ENCODE measurements at regions not wholly inside any gene's neighbourhood (a gene's known extent, or its start where the extent isn't known, plus 50 kb on each side); places are given as distances from the start of the nearest gene placed in this dataset.
"Not testable (repeated sequence)": the region's sequence is repeated elsewhere in the genome, so short reads cannot be mapped to it uniquely, and the experiment has no call there.

GRCh38 chr16:6704306-6704930, 628.2 kb upstream of the RBFOX1 start:
- H3K27ac Mint-ChIP-seq: no peak overlapping the region
- H3K4me3 Mint-ChIP-seq: no peak overlapping the region
- H3K4me1 Mint-ChIP-seq: no peaks in the 10 kb centered on the region
- H3K9me3 Mint-ChIP-seq: peaks cover 10% of the 10 kb centered on the region
- H3K27me3 Mint-ChIP-seq: no peaks in the 10 kb centered on the region
- H3K36me3 Mint-ChIP-seq: no peaks in the 10 kb centered on the region

GRCh38 chr16:6701096-6701495, 631.5 kb upstream of the RBFOX1 start:
- Mint-ChIP-seq H3K4me1 (no peaks in the 10 kb centered on the region), H3K4me3 (no peak overlapping the region), H3K9me3 (peaks cover 11% of the 10 kb centered on the region), H3K27ac (no peak overlapping the region), H3K36me3 (no peaks in the 10 kb centered on the region), H3K27me3 (no peaks in the 10 kb centered on the region)

GRCh38 chr16:6698548-6698947, 634.1 kb upstream of the RBFOX1 start:
- Mint-ChIP-seq H3K4me1 (no peaks in the 10 kb centered on the region), H3K27ac (no peak overlapping the region), H3K27me3 (no peaks in the 10 kb centered on the region), H3K36me3 (no peaks in the 10 kb centered on the region), H3K4me3 (no peak overlapping the region), H3K9me3 (peaks cover 11% of the 10 kb centered on the region)

DNA sequence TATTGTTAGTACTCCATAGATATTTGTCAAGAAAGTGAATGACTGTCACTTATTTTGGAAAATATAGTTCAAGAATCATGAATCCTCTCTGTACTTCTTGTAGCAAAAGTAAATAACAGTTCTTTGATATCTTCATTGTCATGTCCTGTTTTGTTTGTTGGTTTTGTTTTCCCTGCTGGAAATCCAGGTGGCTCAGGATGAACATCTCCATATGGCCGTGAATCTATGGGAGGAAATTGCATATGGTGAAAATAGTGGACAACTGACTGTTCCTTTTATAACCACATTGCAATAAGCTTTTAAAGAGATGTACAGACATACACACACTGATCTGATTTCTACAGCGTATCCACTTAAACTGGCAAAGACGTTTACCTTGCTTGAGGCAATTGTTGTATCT, 637.0 kb upstream of the RBFOX1 start:
- Mint-ChIP-seq H3K9me3 (peaks cover 11% of the 10 kb centered on the region), H3K36me3 (no peaks in the 10 kb centered on the region), H3K4me1 (no peaks in the 10 kb centered on the region), H3K27ac (no peak overlapping the region), H3K4me3 (no peak overlapping the region), H3K27me3 (no peaks in the 10 kb centered on the region)

GRCh38 chr16:6694636-6695035, 638.0 kb upstream of the RBFOX1 start:
- Mint-ChIP-seq H3K36me3 (no peaks in the 10 kb centered on the region), H3K4me1 (no peaks in the 10 kb centered on the region), H3K27ac (no peak overlapping the region), H3K27me3 (no peaks in the 10 kb centered on the region), H3K4me3 (no peak overlapping the region), H3K9me3 (peaks cover 11% of the 10 kb centered on the region)

DNA sequence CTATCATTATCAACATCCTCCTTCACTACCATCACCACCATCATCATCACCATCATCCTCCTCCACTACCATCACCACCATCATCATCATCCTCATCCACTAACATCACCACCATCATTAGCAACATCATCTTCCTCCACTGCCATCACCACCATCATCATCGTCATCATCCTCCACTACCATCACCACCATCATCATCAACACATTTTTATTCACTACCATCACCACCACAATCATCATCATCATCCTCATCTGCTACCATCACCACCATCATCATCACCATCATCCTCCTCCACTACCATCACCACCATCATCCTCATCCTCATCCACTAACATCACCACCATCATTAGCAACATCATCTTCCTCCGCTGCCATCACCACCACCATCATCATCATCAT, 639.2 kb upstream of the RBFOX1 start:
- H3K36me3 Mint-ChIP-seq, H3K27ac Mint-ChIP-seq, H3K4me3 Mint-ChIP-seq, H3K27me3 Mint-ChIP-seq, H3K9me3 Mint-ChIP-seq, H3K4me1 Mint-ChIP-seq: not testable (repeated sequence)

- H3K36me3 Mint-ChIP-seq: no peaks in the 10 kb centered on the region
- H3K9me3 Mint-ChIP-seq: peaks cover 6% of the 10 kb centered on the region
- H3K4me1 Mint-ChIP-seq: no peaks in the 10 kb centered on the region
- H3K27me3 Mint-ChIP-seq: no peaks in the 10 kb centered on the region
- H3K27ac Mint-ChIP-seq: no peak overlapping the region
- H3K4me3 Mint-ChIP-seq: no peak overlapping the region
These were observed 639.8 kb upstream of the RBFOX1 start for GRCh38 chr16:6692874-6693273.

- Mint-ChIP-seq H3K27me3 (no peaks in the 10 kb centered on the region), H3K9me3 (peaks cover 8% of the 10 kb centered on the region), H3K4me3 (no peak overlapping the region), H3K36me3 (no peaks in the 10 kb centered on the region), H3K4me1 (no peaks in the 10 kb centered on the region), H3K27ac (no peak overlapping the region)
These were observed 641.9 kb upstream of the RBFOX1 start for GRCh38 chr16:6690741-6691140.

DNA sequence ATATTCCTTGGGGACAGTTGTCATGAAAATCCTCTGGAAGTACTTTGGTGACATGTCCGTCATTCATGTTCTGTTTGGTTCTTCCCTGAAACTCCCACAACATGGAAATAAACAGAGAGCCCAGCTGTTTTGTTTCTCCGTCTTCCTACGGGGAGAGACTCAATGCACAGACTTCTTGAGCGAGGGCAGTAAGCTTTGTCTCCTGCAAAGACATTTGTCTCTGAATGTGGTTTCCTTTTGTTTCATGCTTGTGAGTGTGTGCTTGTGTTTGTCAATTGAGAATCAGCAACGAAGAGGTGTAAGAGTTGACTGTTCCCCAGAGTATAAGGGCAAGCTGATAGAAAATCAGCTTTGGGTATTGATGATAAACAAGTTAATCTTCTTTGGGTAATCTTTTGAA, 643.0 kb upstream of the RBFOX1 start:
- H3K27ac Mint-ChIP-seq: no peak overlapping the region

DNA sequence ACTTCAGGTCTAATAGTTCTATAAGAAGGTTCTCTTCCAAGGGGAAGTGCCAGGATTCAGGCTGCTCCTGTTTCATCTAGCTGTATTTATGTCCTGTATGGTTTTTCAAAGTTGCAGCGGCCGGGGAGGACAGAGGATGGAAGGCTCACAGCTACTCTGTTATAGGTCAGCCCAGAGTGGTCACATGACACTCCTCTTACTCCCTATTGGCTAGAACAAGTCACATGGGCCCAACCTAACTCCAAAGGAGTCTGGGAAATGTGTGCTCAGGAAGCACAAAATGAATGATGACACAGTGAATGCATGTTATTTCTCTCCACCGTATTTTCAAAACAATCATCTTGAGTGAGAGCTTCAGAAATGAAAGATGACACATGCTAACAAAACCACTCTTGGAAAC, 645.1 kb upstream of the RBFOX1 start:
- H3K27me3 Mint-ChIP-seq: no peaks in the 10 kb centered on the region
- H3K4me1 Mint-ChIP-seq: no peaks in the 10 kb centered on the region
- peaks cover 8% of the 10 kb centered on the region for H3K9me3 Mint-ChIP-seq
- no peaks in the 10 kb centered on the region for H3K36me3 Mint-ChIP-seq
- no peak overlapping the region for H3K27ac Mint-ChIP-seq
- H3K4me3 Mint-ChIP-seq: no peak overlapping the region

More for the DNA sequence above, 643.0 kb upstream of the RBFOX1 start:
- Mint-ChIP-seq H3K4me1 (no peaks in the 10 kb centered on the region), H3K4me3 (no peak overlapping the region), H3K9me3 (peaks cover 8% of the 10 kb centered on the region), H3K27me3 (no peaks in the 10 kb centered on the region), H3K36me3 (no peaks in the 10 kb centered on the region)

DNA sequence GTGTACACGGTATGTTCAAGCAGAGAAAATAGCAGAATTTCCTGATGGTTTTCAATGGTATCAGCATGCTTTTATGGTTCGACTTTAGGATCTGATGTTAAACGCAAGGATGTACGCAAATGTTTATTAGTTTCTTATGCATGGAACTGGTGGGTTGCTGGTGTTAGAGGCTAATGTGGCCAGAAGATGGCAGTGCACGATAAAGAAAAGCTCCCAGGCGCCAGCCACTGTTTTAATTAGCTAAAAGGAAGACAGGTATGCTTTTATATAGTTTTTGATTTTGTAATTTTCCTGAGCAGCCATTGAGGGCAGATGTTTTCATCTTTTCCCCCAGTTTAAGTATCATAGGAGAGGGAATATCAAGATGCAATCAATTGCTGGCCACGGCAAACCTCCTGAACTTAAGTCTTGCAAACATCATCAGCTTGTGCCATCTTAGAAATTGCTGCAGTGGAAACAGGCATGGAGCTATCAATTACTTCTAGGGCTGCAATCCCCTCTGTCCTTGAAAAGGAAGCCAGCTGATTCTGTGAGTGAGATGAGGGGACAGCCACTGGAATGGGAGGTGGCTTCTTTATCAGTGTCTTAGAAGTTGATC, 648.5 kb upstream of the RBFOX1 start:
- Mint-ChIP-seq H3K27me3 (no peaks in the 10 kb centered on the region), H3K27ac (no peak overlapping the region), H3K9me3 (peaks cover 8% of the 10 kb centered on the region), H3K4me1 (no peaks in the 10 kb centered on the region), H3K36me3 (no peaks in the 10 kb centered on the region), H3K4me3 (no peak overlapping the region)

GRCh38 chr16:6682142-6682811, 650.4 kb upstream of the RBFOX1 start:
- Mint-ChIP-seq H3K27me3 (no peaks in the 10 kb centered on the region), H3K9me3 (no peaks in the 10 kb centered on the region), H3K4me3 (no peak overlapping the region), H3K27ac (no peak overlapping the region), H3K36me3 (no peaks in the 10 kb centered on the region), H3K4me1 (no peaks in the 10 kb centered on the region)

- Mint-ChIP-seq H3K9me3 (peaks cover 4% of the 10 kb centered on the region), H3K4me1 (no peaks in the 10 kb centered on the region)
These were observed 654.1 kb upstream of the RBFOX1 start for GRCh38 chr16:6678586-6678985.

DNA sequence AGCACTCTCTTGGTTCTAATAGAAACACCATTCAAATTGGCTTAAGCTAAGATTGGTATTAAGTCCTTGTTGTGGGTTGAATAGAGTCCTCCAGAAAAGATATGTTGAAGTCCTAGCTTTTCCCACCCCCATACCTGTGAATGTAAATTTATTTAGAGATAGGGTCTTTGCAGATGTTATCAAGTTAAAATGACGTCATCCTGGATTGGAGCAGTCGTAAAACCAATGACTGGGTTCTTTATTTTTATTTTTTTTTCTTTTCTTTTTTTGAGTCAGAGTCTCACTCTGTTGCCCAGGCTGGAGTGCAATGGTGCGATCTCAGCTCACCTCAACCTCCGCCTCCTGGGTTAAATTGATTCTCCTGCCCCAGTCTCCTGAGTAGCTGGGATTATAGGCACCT, 658.6 kb upstream of the RBFOX1 start:
- peaks cover 7% of the 10 kb centered on the region for H3K9me3 Mint-ChIP-seq
- no peaks in the 10 kb centered on the region for H3K4me1 Mint-ChIP-seq
- no peak overlapping the region for H3K4me3 Mint-ChIP-seq
- no peaks in the 10 kb centered on the region for H3K27me3 Mint-ChIP-seq
- H3K36me3 Mint-ChIP-seq: no peaks in the 10 kb centered on the region
- no peak overlapping the region for H3K27ac Mint-ChIP-seq

More at GRCh38 chr16:6678586-6678985, 654.1 kb upstream of the RBFOX1 start:
- Mint-ChIP-seq H3K27ac (no peak overlapping the region), H3K36me3 (no peaks in the 10 kb centered on the region), H3K4me3 (no peak overlapping the region), H3K27me3 (no peaks in the 10 kb centered on the region)

DNA sequence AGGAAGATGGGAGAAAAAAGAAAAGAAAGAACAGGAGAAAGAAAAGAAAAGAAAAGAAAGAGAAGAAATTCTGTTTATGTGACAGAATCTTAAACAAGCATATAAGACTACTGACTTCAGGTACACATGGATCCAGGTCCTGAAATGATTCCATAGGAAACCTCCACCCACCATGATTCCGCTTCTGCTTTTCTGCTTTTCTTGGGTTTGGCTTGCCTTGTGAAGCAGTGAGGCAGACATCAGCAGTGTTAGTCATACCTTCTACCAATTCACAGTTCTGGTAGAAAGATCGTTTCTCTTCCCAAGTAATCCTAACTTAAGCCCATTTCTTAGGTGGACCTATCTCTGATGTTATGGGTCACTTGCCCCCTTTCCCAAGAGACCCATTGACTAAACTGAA, 660.1 kb upstream of the RBFOX1 start:
- peaks cover 7% of the 10 kb centered on the region for H3K9me3 Mint-ChIP-seq
- H3K36me3 Mint-ChIP-seq: no peaks in the 10 kb centered on the region
- H3K27ac Mint-ChIP-seq: no peak overlapping the region
- H3K4me3 Mint-ChIP-seq: no peak overlapping the region
- H3K27me3 Mint-ChIP-seq: no peaks in the 10 kb centered on the region
- no peaks in the 10 kb centered on the region for H3K4me1 Mint-ChIP-seq

GRCh38 chr16:6667393-6667792, 665.3 kb upstream of the RBFOX1 start:
- H3K27me3 Mint-ChIP-seq: no peaks in the 10 kb centered on the region
- H3K4me3 Mint-ChIP-seq: no peak overlapping the region
- no peaks in the 10 kb centered on the region for H3K4me1 Mint-ChIP-seq
- H3K36me3 Mint-ChIP-seq: no peaks in the 10 kb centered on the region
- no peak overlapping the region for H3K27ac Mint-ChIP-seq
- H3K9me3 Mint-ChIP-seq: no peaks in the 10 kb centered on the region

Data from activated naive CD4-positive, alpha-beta T cell treated with anti-CD3 and anti-CD28 coated beads, Interleukin-2, amount 50 U/mL, for 24 hours (primary cell).